HG02852 (cell line): ENCODE measurements at regions not wholly inside any gene's neighbourhood (a gene's known extent, or its start where the extent isn't known, plus 50 kb on each side); places are given as distances from the start of the nearest gene placed in this dataset.
A peak's percentile ranks its signal among the peaks of the same experiment; 100 is the strongest.

Source experiments
- ATAC-seq: cut with Tn5 transposase; IDR thresholded peaks from one replicate; pipeline ENCODE4 v1.9.1; 2021; ENCODE audit warnings: mild to moderate bottlenecking, moderate library complexity; ENCODE audit not compliant: unreplicated experiment

DNA sequence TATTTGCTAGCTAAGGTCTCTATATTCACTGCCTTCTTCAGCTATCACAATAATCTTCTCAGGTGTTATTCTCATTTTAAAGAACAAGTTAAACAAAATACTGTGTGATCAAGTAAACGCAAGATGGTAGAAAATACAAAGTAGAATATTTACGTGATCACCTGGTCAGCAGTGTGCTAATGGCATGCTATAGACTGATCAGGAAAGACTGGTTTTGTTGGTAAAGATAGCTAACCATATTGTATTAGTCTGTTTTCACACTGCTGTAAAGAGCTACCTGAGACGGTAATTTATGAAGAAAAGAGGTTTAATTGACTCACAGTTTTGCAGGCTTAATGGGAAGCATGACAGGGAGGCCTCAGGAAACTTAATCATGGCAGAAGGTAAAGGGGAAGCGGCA, 50.4 kb downstream of the ZBTB38 start:
- ATAC-seq: no peak

DNA sequence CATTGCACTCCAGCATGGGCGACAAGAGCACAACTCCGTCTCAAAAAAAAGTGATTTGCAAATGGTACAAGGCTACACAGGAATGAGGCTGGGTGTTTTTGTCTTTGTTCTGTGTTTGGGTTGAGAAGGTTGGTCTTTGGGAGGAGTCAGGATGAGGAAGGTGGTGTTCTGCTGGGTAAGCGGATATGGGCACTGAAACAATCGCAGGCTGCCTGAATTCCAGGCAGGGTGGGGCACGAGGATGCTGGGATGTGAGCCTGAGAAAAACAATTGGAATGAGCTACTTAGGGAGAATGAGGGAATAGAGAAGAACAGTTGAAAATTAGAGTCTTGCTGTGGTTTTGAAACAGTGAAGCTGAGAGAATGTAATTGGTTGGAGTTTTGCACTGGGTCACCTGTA, 51.6 kb downstream of the ZBTB38 start:
- ATAC-seq: no peak

GRCh38 chr3:141421186-141421585, 52.9 kb downstream of the ZBTB38 start:
- no peak for ATAC-seq

- no peak for ATAC-seq
Measured at GRCh38 chr3:141421639-141422319, 53.5 kb downstream of the ZBTB38 start.

GRCh38 chr3:141422961-141423582, 54.8 kb downstream of the ZBTB38 start:
- ATAC-seq: no peak

DNA sequence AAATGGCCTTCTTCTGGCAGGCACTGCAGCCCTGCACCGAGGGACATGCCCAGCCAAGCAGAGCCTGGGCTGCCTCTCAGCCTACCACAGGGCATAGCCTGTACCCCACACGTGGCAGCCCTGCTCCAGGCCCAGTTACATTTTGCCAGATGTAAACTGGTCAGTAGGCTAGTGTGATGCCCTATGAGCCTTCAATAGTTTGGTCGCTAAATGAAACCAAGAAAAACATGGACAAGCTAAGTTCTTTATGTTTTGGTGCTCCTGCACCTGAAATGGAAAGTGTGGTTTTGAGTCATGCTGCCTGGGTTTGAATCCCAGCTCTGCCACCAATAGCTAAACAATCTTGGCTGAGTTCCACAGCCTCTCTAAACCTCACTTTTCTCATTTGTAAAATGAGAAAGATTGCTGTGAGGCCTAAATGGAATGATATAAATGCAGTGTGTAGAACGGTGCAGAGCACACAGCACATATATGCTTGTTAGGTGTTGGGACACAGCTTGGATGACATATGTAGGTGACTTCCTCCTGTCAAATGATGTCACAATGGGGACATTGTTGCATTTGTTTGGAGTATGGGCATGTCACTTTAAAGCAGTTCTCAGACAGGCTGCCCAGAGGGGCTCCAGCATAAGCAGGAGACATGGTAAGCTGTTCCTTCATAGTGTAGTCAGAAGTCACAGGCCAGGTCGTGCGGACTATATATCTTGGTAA, 57.4 kb downstream of the ZBTB38 start:
- ATAC-seq: no peak

- ATAC-seq: no peak
Measured at GRCh38 chr3:141426404-141427034, 58.2 kb downstream of the ZBTB38 start.

DNA sequence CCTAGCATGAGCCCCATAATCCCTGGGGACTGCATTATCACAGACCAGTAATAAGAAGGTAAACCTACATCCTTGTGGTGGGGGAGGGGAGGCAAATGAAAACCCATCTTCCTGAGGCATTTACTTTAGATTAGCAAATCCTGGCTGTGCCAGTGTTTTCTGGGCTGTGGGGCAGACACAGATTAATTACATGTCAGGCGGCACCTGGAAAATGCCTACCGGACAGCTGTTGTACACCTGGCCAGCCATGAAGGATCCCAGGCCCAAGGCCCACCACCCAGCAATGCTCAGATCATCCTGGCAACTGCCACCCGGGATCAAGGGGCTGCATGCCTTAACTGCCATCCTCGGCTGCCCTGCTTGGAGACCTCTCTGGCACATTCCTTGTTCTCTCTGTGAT, 59.1 kb upstream of the RASA2 start:
- no peak for ATAC-seq

DNA sequence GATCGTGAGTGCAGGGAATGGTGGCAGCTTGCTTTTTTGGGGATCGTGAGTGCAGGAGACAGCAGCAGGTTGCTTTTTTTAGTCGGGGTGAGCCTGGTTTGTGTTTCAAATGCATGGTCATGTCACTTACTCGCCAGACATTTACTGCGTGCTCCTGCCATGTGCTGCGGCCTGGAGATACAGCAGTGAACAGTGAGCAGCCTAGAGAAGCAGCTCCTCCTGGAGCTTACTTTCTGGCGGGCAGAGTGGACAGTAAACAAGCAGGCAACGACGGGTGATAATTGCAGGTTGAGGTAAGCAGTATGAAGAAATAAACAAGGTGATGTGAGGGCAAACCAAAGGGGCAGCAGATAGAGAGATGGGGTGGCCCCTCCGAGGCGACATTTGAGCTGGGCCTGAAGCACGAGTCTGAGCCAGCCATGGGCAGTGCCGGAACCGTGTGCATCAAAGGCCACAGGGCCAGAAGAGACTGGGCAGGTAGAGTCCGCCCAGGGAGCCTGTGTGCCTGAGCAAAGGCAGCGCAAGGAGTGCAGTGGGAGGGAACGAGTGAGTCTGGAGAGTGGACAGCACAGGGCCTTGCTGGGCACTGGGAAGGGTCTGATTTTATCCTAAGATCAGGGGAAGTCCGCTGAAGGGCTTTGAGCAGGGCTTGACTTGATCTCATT, 57.3 kb upstream of the RASA2 start:
- ATAC-seq: no peak

DNA sequence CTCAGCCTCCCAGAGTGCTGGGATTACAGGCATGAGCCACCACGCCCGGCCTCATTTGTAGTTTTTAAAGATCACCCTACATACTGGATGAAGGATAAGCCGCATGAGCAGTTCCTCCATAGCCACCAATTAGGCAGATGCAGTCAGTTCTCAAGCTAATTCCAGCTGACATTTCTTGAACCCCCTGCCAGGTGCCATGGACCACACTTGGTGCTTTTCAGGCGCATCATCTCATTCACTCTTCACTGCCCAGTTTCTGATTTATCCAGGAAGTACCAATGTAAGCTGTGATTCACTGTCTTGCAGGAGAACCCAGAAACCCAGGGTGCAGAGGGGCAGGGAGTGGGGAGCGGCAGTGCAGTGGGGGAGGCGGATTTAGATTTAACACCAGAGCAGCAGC, 56.5 kb upstream of the RASA2 start:
- ATAC-seq: no peak

DNA sequence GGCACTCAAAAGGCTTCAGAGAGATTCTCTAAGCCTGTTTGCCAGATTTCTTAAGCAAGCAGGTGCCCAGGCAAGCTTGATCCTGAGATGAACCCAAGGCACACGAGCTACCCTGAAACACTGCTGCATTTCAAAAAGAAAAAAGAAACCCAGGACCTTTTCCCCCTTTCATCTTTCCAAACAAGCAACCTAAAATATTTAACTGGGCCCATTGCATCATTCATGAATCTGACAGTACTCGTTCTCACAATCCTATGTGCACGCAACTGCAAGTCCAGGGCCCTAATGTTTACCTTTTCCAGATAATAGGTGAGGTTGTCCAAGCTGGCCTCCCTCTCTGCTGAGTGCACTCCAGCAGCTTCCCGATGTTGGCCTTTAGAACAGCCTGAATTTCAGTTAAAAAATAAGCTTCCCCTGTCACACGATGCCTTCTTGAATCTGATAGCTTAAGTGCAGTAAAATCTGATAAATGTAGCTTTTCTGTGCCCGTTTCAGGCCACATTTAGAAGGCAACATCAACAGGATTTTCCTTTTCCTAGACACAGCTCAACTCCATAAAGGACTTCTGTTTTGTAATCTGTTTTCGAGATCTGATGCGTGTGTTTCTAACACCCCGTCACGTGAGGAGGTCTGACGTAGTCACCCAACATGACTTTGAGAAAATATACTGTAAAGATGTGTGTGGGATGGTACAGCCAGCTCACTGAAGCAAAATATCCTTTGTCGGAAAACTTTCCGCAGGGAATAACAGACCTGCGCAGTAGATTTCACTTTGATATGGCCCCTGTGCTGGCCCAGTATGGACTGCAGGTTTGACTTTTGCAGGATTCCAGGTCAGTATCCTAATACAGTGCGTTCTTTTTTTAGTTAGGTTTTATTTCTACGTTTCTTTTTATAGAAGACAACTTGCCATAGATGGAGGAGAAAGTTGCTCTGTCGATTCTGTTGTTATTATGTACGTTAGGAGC, 55.1 kb upstream of the RASA2 start:
- no peak for ATAC-seq

- ATAC-seq: no peak
Measured at GRCh38 chr3:141432904-141433303, 53.9 kb upstream of the RASA2 start.

GRCh38 chr3:141434255-141434654, 52.6 kb upstream of the RASA2 start:
- ATAC-seq: peak; percentile 45

DNA sequence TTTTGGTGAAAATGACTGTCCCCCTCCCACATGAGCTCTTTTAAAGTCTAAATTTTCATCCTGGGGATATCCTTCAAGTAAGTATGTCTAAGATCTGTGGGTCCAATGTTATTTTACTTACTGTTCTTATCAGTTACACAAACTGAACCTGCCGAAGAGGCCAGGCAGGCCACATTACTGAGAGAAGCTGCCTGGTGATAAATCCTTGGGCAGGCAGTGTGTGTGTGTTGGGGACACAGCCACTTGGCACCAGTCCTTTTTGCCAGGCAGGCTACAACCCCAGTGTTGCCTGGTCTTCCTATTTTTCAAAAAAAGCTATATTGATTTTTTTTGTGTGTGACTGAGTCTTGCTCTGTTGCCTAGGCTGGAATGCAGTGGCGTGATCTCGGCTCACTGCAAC, 50.6 kb upstream of the RASA2 start:
- no peak for ATAC-seq
